ENCODE measurements at regions not wholly inside any gene's neighbourhood (a gene's known extent, or its start where the extent isn't known, plus 50 kb on each side); places are given as distances from the start of the nearest gene placed in this dataset.

- TF ChIP-seq CTCF (IDR thresholded peaks at IDR 0.05) (peak in 1 of 6 experiments; percentile 2), POLR2A (IDR thresholded peaks at IDR 0.05) (peak in 1 of 2 donors; percentile 49)
These were observed 222.8 kb downstream of the LY86 start for GRCh38 chr6:6811128-6812009.
